ENCODE measurements at regions not wholly inside any gene's neighbourhood (a gene's known extent, or its start where the extent isn't known, plus 50 kb on each side); places are given as distances from the start of the nearest gene placed in this dataset.

DNA sequence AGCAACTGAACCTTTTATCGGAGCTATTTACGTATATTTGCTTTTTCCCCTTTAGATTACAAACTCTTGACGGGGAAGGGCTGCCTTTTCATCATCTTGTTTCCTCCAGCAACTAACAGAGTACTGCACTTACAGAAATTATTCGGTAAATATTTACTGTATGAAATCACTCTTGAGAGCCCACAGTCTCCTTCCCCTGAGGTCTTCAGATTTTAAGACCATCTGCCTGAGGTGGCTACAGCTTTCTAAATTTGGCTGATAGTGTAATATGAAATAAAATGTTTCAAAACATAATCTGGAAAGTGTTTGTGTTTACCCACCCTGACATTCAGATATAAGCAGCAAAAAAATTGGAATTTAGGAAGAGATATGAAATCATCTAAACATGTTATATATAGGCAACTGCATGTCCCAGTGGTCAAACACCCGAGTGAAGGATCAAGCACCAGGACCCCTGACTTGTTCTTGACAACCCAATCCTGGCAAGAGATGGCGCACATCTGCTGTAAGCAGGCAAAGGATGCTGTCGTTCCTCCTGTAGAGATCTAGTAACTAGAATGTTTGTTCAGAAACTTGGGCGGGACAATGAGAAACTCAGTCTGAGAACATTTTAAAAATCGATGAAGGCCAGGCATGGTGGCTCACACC lies 60.9 kb downstream of the SIPA1L2 start:
- no peaks in the 10 kb centered on the region for H4K20me1 ChIP-seq (ENCODE audit: insufficient read depth)

DNA sequence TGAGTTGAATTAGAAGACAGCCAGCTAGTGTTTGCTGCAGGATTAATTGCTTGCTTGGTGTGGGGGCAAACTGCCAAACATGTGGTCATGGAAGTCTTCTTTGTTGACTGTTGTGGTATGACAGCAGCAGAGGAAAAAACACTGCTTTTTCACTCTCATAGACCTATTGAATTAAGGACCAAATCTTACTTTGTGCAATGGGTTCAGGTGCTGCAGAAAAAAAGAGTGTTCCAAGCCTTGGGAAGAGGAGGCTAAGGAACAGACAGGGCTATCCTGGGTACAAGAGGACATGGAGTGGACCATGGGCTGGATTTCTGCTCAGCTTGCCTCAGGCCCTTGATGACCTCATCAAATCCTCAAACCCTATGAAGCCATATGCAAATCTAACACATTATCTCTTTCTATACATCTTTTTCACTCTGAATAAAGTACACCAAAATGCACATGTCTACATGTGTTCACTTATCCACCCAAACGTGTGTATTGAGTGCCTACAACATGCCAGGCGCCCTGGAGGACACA lies 61.5 kb downstream of the SIPA1L2 start:
- Histone ChIP-seq H3K4me3 (ENCODE audit: low read length) (no peak overlapping the region), H3F3A (ENCODE audit: insufficient read depth, low read length, poor library complexity, severe bottlenecking) (no peaks in the 10 kb centered on the region), H3K27me3 (ENCODE audit: insufficient read depth, low read depth, low read length) (no peaks in the 10 kb centered on the region), H3K9me3 (ENCODE audit: low read length) (no peaks in the 10 kb centered on the region), H3K9me2 (ENCODE audit: insufficient read depth, low read length) (no peaks in the 10 kb centered on the region), H3K79me2 (replicated peaks; ENCODE audit: insufficient read depth, low read length) (no peaks in the 10 kb centered on the region), H2AFZ (ENCODE audit: low read depth, low read length) (no peak overlapping the region), H3K36me3 (ENCODE audit: insufficient read depth, low read length) (no peaks in the 10 kb centered on the region), H3K9ac (ENCODE audit: low read length) (no peak overlapping the region), H3K4me2 (ENCODE audit: low read length) (no peak overlapping the region), H3K27ac (ENCODE audit: low read length) (no peak overlapping the region), H4K20me1 (ENCODE audit: insufficient read depth) (no peaks in the 10 kb centered on the region)
- TF ChIP-seq MXI1 (conservative IDR thresholded peaks at IDR 0.05; ENCODE audit: poor library complexity, severe bottlenecking) (no peak), EP300 (conservative IDR thresholded peaks at IDR 0.05; ENCODE audit: poor library complexity, severe bottlenecking) (no peak), RAD21 (conservative IDR thresholded peaks at IDR 0.05) (no peak), TAF1 (IDR thresholded peaks at IDR 0.05; ENCODE audit: low read depth) (no peak), EZH2 (IDR thresholded peaks at IDR 0.05; ENCODE audit: borderline replicate concordance, insufficient read depth, low read length, poor library complexity, severe bottlenecking) (no peak), SMC3 (conservative IDR thresholded peaks at IDR 0.05; ENCODE audit: poor library complexity) (no peak)
- TF ChIP-seq, protein P1, sequence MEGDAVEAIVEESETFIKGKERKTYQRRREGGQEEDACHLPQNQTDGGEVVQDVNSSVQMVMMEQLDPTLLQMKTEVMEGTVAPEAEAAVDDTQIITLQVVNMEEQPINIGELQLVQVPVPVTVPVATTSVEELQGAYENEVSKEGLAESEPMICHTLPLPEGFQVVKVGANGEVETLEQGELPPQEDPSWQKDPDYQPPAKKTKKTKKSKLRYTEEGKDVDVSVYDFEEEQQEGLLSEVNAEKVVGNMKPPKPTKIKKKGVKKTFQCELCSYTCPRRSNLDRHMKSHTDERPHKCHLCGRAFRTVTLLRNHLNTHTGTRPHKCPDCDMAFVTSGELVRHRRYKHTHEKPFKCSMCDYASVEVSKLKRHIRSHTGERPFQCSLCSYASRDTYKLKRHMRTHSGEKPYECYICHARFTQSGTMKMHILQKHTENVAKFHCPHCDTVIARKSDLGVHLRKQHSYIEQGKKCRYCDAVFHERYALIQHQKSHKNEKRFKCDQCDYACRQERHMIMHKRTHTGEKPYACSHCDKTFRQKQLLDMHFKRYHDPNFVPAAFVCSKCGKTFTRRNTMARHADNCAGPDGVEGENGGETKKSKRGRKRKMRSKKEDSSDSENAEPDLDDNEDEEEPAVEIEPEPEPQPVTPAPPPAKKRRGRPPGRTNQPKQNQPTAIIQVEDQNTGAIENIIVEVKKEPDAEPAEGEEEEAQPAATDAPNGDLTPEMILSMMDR (IDR thresholded peaks at IDR 0.05; ENCODE audit: poor library complexity, severe bottlenecking): no peak
- TF ChIP-seq, protein P2, sequence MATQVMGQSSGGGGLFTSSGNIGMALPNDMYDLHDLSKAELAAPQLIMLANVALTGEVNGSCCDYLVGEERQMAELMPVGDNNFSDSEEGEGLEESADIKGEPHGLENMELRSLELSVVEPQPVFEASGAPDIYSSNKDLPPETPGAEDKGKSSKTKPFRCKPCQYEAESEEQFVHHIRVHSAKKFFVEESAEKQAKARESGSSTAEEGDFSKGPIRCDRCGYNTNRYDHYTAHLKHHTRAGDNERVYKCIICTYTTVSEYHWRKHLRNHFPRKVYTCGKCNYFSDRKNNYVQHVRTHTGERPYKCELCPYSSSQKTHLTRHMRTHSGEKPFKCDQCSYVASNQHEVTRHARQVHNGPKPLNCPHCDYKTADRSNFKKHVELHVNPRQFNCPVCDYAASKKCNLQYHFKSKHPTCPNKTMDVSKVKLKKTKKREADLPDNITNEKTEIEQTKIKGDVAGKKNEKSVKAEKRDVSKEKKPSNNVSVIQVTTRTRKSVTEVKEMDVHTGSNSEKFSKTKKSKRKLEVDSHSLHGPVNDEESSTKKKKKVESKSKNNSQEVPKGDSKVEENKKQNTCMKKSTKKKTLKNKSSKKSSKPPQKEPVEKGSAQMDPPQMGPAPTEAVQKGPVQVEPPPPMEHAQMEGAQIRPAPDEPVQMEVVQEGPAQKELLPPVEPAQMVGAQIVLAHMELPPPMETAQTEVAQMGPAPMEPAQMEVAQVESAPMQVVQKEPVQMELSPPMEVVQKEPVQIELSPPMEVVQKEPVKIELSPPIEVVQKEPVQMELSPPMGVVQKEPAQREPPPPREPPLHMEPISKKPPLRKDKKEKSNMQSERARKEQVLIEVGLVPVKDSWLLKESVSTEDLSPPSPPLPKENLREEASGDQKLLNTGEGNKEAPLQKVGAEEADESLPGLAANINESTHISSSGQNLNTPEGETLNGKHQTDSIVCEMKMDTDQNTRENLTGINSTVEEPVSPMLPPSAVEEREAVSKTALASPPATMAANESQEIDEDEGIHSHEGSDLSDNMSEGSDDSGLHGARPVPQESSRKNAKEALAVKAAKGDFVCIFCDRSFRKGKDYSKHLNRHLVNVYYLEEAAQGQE (IDR thresholded peaks at IDR 0.05; ENCODE audit: borderline replicate concordance): no peak

More for the DNA sequence above, 60.9 kb downstream of the SIPA1L2 start:
- Histone ChIP-seq H3K79me2 (replicated peaks; ENCODE audit: insufficient read depth, low read length) (no peaks in the 10 kb centered on the region), H3K36me3 (ENCODE audit: insufficient read depth, low read length) (no peaks in the 10 kb centered on the region), H3K4me3 (ENCODE audit: low read length) (no peak overlapping the region), H3K27ac (ENCODE audit: low read length) (no peak overlapping the region), H3K4me2 (ENCODE audit: low read length) (no peak overlapping the region), H3K9ac (ENCODE audit: low read length) (no peak overlapping the region), H3K9me2 (ENCODE audit: insufficient read depth, low read length) (no peaks in the 10 kb centered on the region), H3F3A (ENCODE audit: insufficient read depth, low read length, poor library complexity, severe bottlenecking) (no peaks in the 10 kb centered on the region), H2AFZ (ENCODE audit: low read depth, low read length) (no peak overlapping the region), H3K9me3 (ENCODE audit: low read length) (no peaks in the 10 kb centered on the region), H3K27me3 (ENCODE audit: insufficient read depth, low read depth, low read length) (no peaks in the 10 kb centered on the region)
- no peak for TF ChIP-seq RAD21 (conservative IDR thresholded peaks at IDR 0.05)
- no peak for TF ChIP-seq EP300 (conservative IDR thresholded peaks at IDR 0.05; ENCODE audit: poor library complexity, severe bottlenecking)
- TF ChIP-seq, protein P1 (IDR thresholded peaks at IDR 0.05; ENCODE audit: poor library complexity, severe bottlenecking): no peak
